ENCODE measurements at regions not wholly inside any gene's neighbourhood (a gene's known extent, or its start where the extent isn't known, plus 50 kb on each side); places are given as distances from the start of the nearest gene placed in this dataset.

DNA sequence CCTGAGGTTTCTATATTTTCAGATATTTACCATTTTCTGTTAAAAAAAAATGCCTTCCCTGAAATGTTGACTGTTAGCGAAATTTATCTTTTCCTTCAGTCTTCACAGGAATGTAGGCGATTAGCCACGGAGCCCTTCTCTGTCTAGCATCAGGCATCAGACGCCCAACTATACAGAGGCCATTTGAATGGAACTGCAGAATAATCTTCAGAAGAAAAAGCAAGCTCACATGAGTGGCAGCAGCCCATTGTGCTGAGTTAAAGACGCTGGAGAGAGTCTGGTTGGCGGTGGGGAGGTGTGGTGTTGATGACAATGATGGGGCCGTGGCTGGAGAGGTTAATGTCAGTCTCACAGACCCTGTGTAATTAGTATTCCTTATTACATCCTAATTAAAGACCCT lies 196.8 kb upstream of the LEF1 start:
- DNase-seq (ENCODE audit: low read depth) = no peak

DNA sequence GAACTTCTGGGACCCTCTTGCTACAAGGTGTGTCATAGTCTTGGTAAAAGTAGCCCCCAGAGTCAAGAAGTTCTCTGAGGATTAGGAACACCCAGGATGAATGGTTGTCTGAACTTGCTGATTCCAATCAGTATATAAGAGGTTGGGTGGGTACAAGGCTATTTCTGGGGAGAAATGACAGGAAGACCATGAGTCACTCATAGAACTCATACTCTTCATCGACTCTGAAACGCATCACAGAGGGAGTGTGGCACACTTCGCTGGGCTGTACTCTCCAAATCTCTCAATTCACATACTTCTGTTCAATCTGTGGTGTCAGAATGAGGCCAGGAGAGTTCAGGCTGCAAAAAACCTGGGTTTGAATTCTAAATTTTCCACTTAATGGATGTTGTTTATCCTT lies 193.2 kb upstream of the LEF1 start:
- DNase-seq (ENCODE audit: low read depth) = no peak

DNA sequence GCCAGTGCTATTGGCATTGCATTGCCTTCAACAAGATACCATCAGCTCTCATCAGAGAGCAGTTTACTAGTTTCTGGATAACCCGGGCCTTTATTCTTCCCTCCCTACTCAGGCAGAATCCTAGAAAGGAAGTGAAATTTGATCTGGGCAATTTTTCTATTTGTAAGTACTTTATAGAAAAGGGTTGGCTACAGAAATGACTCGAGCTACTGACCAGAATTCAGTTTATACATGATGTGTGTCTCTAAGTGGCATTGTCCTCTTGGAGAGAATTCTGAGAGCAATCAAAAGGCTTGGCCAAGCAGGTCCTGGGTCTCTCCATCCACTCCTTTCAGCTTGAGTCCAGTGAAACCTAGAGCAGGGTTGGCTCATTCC lies 192.7 kb upstream of the LEF1 start:
- no peak for DNase-seq (ENCODE audit: low read depth)

GRCh38 chr4:108360754-108361445 lies 192.2 kb upstream of the LEF1 start:
- DNase-seq (ENCODE audit: low read depth) = peak; percentile 85

DNA sequence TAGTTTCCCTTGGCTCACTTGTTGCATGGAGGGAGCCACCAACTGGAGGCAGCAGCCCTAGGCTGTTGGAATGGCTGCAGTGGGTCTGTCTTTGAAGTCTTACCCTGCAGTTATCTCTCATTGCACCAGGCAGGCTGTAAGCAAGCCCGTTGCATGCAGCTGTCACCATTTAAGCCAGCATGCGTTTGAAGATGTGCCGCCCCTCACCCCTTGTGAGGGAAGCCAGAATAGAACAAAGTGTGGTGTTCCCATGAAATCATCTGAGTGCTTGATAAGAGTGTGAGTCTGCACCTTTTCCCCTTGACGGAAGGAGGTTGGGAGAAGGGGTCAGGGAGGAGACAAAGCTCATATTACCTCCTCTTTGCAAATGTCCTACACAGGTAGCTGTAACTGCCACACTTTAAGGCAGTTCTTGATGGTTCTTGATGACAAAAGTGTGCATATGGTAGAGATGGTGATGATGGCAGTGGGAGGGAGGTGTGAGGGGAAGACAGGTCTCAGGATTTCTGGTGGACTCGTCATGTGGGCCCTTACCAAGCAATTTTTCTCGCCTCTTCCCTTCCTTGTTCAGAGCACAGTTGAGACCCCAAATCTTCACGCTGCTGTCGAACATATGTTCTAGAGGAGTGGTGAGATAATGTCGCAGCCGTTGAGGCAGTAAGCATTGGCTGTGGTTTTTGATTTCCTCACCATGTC lies 191.4 kb upstream of the LEF1 start:
- peak; percentile 40 for DNase-seq (ENCODE audit: low read depth)

GRCh38 chr4:108359130-108359985 lies 190.6 kb upstream of the LEF1 start:
- DNase-seq (ENCODE audit: low read depth) = no peak

DNA sequence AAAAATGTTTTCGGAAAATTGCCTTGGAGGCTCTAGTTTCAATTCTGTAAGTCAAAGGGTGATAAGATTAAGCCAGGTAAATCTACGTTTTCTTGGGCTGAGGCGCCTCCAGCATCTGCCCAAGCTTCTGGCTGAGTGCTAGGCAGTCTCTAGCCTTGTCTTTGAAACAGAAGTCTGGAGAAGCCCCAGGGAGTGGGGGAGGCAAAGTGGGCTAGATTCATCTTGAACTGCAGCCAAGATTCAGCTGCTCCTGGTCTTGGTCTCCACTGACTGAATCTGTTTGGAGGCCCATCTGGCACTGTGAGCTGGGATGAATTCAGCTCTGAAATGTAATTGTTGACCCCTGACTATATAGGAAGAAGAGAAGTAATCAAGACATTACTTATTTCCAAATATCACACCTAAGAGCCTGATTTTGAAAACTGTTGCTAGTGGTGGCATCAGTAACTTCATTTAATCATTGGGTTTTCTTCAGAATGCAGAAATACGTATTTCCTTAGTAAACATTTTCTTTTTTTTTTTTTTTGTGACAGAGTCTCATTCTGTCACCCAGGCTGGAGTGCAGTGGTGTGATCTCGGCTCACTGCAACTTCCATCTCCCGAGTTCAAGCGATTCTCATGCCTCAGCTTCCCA lies 187.3 kb upstream of the LEF1 start:
- DNase-seq (ENCODE audit: low read depth) = no peak

- DNase-seq (ENCODE audit: low read depth) = no peak
Measured at GRCh38 chr4:108355186-108355901, 186.6 kb upstream of the LEF1 start.

GRCh38 chr4:108352664-108353308 lies 184.1 kb upstream of the LEF1 start:
- no peak for DNase-seq (ENCODE audit: low read depth)

DNA sequence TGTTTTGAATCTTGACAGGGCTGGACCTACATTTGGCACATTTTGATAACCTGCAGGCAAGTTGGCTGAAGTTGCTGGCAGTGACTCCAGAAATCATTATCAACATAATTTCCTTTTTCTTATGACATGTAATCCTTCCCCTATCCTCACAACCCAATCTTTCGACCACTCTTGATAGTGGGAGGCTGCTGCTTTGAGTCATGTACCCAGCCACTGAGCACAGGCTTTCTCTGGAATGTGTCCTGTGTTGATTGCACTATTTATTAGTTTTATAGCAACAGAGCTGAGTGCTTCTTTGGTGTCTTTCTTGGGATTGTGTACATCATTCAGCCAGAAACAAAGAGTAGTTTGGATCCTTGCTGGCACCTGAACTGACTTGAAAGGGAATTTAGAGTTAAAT lies 183.1 kb upstream of the LEF1 start:
- peak; percentile 60 for DNase-seq (ENCODE audit: low read depth)

DNA sequence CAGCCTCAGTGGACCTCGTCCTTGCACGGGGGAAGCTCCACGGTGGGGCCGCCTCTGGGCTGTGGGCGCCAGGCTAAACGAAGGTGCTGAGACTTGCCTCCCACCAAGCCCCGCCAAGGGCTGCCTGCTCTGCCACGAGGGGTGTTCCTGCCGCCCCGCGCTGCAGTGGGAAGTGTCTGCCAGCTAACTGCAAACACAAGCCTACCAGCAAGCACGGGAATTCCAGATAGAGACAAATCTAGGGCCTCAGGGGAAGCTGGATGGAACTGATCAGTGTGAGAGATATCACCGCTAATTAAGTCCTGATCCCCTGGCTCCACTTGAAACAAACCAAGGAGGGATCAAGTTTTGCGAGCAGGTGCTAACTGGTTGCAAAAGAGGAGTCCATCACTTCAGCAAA lies 181.6 kb upstream of the LEF1 start:
- DNase-seq (ENCODE audit: low read depth) = no peak

DNA sequence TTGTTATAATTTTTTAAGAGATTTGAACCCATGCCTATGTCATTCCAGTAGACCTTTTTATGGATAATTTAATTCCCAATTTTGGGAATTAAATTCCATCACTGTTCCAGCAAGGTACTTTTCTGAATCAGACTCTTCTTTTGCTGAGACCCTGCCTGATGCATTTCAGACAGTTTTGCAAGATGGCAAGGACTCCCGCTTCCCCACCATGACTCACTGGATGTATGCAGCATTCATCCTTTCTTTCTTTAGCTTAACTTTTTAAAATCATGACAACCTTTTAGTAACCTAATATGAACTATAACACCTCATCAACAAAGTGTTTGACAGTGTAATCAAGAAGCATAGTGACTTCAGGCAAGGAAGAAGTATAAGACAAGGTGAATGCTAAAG lies 178.1 kb upstream of the LEF1 start:
- no peak for DNase-seq (ENCODE audit: low read depth)

DNA sequence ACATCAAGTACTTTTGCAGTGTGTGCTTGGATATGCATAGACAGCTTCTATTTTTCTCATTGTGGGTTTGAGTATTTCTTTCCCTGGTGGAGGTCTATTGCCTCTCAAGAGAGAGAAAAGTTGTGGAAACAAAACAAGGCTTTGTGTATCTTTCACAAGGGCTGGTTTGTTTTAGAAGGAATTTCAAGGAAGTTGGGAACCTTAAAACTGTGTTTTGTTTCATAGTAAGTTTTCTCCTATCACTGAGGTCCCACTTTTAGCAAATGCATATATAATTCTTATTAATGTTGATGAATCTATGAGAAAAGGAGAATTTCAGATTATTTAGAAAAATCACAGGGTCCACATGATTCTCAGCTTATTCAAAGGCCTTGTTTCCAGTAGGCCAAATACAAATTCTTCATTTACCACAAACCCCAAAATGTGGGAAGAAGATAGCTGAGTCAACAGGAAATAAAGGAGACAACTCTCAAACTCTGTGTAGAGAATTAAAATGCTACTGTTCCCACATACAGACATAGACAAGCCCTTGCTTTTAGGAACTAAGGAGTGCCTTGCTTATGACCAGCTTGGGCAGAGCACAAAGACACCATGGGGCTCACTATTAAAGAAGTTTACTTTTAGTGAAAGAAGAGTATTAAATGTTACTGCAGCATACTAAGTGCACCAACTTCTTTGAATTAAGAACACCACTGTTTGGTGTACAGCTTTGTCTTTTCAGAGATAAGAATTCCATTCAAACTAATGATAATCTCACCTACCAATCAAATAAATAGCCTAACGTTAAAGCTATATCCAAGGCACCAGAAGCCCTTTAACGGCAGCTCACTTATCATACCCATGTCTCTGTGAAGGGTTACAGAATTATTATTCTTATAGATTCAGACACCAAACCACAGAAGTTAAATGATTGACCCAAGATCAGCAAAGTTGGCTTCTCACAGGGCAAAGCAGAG lies 177.4 kb upstream of the LEF1 start:
- peak; percentile 72 for DNase-seq (ENCODE audit: low read depth)

DNA sequence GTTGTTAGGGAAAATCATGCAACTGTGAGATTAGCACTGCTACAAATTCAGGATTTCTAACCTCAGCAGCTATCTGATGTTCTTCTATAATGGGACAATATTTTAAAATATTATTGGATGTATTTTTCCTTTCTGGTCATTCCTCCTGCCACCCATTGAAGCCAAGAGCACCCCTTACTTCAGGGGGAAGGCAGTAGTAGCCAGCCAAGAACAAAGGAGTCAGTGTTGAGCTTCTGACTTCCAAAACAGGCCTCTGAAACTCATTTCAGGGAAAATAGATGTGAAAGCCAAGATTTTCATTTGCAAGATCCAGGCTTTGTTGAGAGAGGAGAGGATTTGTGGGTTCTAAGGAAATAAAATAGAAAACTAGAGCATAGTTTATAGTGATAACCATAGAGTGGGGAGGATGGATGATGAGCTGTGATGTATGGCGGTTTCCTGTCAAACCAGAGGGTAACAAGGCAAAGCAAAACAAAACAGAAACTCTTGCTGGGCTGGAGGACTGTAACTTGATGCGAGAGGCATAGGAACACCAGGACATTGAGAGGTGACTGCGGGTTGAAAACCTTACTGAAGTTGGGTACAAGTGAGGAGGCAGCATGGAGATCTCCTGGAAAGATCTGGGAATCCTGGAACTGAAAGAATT lies 173.7 kb upstream of the LEF1 start:
- DNase-seq (ENCODE audit: low read depth) = no peak

GRCh38 chr4:108337923-108338322 lies 169.2 kb upstream of the LEF1 start:
- DNase-seq (ENCODE audit: low read depth) = peak; percentile 86

DNA sequence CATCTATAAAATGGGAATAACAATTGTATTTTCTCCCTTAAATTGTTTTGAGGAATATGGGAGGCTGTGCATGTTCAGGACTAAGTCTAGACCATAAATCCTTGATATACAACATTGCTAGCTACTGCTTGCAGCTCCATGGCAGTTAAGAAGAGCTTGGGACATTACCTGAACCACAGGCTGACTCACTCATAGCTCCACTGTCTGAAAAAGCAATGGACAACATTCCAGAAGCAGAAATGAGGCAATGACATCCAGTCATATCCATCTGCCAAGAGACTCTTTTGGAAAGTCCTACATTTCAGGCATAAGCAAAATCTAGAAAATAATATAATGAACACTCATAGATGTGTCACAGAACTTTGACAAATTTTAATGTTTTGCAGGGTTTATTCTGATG lies 167.3 kb upstream of the LEF1 start:
- DNase-seq (ENCODE audit: low read depth) = peak; percentile 90

DNA sequence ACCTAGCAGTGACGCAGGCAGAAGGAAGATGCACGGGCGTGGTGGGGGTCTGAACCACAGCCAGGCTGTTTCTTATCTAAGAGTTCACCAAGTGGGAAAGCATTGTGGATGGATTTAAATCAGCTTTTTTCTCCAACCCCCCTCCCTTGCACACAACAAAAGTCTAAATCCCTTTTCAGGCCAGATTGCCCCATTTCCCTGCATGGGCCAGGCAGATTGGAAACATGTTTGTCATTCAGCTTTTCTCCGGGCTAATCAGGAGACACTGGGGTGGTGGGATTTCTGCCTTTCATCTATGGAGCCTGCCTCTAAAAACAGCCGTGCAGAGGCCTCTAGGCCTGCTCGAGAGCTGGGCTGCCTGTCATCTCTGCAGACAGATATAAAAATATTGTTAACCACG lies 166.3 kb upstream of the LEF1 start:
- DNase-seq (ENCODE audit: low read depth) = no peak

DNA sequence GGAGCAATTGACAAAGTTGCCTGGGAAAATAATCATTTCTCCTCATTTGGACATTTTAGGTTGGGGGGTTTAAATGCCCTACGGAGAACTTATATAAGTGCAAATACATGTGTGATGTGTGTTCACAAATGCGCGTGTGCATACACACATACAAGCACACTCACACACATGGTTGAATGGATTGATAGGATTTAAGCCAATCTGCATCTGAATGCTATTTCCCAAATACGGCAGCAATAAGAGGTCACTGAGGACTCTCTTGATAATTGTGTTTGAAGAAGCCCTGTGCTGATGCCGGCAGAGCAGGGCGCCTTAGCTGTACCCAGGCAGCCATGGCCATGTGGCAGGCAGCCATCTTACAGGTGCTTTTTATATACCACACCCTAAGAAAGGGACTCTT lies 165.3 kb upstream of the LEF1 start:
- DNase-seq (ENCODE audit: low read depth) = no peak

GRCh38 chr4:108333353-108333942 lies 164.7 kb upstream of the LEF1 start:
- no peak for DNase-seq (ENCODE audit: low read depth)
